ENCODE measurements at regions not wholly inside any gene's neighbourhood (a gene's known extent, or its start where the extent isn't known, plus 50 kb on each side); places are given as distances from the start of the nearest gene placed in this dataset.

GRCh38 chr18:51382081-51382480 lies 184.6 kb upstream of the MEX3C start (continued):
- TF ChIP-seq NFXL1 (IDR thresholded peaks at IDR 0.05; ENCODE audit: borderline replicate concordance), result no peak
- no peak for TF ChIP-seq SMAD5 (IDR thresholded peaks at IDR 0.05; ENCODE audit: low read depth)
- no peak for TF ChIP-seq CBFB (IDR thresholded peaks at IDR 0.05; ENCODE audit: low read depth)
- TF ChIP-seq BHLHE40 (IDR thresholded peaks at IDR 0.05; ENCODE audit: borderline replicate concordance in 1 of 2, low read depth in 2 of 2, low read length in 1 of 2), result no peak
- no peak for TF ChIP-seq RCOR1 (conservative IDR thresholded peaks at IDR 0.05; ENCODE audit: low read depth, low read length)

GRCh38 chr18:51383116-51383515 lies 185.6 kb upstream of the MEX3C start:
- no peaks in the 10 kb centered on the region for H3K36me3 ChIP-seq (ENCODE audit: control insufficient read depth in 2 of 2, insufficient read depth in 2 of 2, low read length in 1 of 2)
- no peak overlapping the region for H3K9ac ChIP-seq (ENCODE audit: control insufficient read depth, insufficient read depth, low read length)
- RAD21 ChIA-PET (ENCODE audit: unreplicated experiment), result interaction anchor here (1.1 to 3.7 kb wide), 3 partner anchors 9 to 272 kb away, joined by 3 to 17 read pairs (median 5); no protein-coding TSS in a partner anchor
- no peak overlapping the region for H2AFZ ChIP-seq (ENCODE audit: control insufficient read depth, low read depth, low read length)
- H3K4me2 ChIP-seq (ENCODE audit: control insufficient read depth, insufficient read depth), result no peak overlapping the region
- WGBS (ENCODE audit: insufficient coverage, insufficient replicate concordance, low lambda C conversion rate, missing lambda C conversion rate), result 30% methylated on average over 4 of the region's 4 CpGs
- H3K9me3 ChIP-seq (replicated peaks; ENCODE audit: control insufficient read depth, insufficient read depth, low read length), result no peaks in the 10 kb centered on the region
- POLR2A ChIA-PET, result no interaction called here
- no peaks in the 10 kb centered on the region for H3K79me2 ChIP-seq (ENCODE audit: control insufficient read depth, insufficient read depth, low read length)
- H3K4me3 ChIP-seq, result no peak overlapping the region
- FAIRE-seq (no peak), DNase-seq (ENCODE audit: low read depth, low spot score) (no peak), ATAC-seq (no peak)
- BruUV-seq (replicated peaks), result no TSS peak
- no peak overlapping the region for H3K27ac ChIP-seq (ENCODE audit: control insufficient read depth, insufficient read depth)
- CTCF ChIA-PET, result interaction anchor here (1.1 to 3.0 kb wide), 5 partner anchors 11 to 275 kb away, joined by 3 to 18 read pairs (median 9); no protein-coding TSS in a partner anchor
- intact Hi-C loops (cut with micrococcal nuclease; ENCODE audit: unreplicated experiment), result loop anchor here (5.0 kb wide), 1 partner anchor 271 kb away; no protein-coding TSS in a partner anchor
- in situ Hi-C loops (cut with MboI), result loop anchor here (25.0 kb wide), 1 partner anchor 271 kb away; no protein-coding TSS in a partner anchor
- SMC1A ChIA-PET (ENCODE audit: uncharacterized antibody, unreplicated experiment), result interaction anchor here (1.1 to 1.3 kb wide), 3 partner anchors 9 to 273 kb away, joined by 3 to 5 read pairs (median 4); no protein-coding TSS in a partner anchor
- no peaks in the 10 kb centered on the region for H3K4me1 ChIP-seq (ENCODE audit: control insufficient read depth, insufficient read depth, low read length)
- no peaks in the 10 kb centered on the region; a peak in 2 of 4 replicates for H3K27me3 ChIP-seq (replicated peaks in 1 of 2; ENCODE audit: control insufficient read depth in 2 of 2, insufficient read depth in 2 of 2, low read length in 1 of 2)
- TF ChIP-seq NR2F1 (conservative IDR thresholded peaks at IDR 0.05), result no peak
- no peak for TF ChIP-seq KLF5 (IDR thresholded peaks at IDR 0.05; ENCODE audit: partially characterized antibody)
- no peak for TF ChIP-seq RBBP5 (conservative IDR thresholded peaks at IDR 0.05)
- TF ChIP-seq FOXM1 (IDR thresholded peaks at IDR 0.05; ENCODE audit: low read depth, low read length), result no peak
- no peak for TF ChIP-seq POLR2AphosphoS5 (IDR thresholded peaks at IDR 0.05; ENCODE audit: low read length)
- no peak for TF ChIP-seq ATF7 (IDR thresholded peaks at IDR 0.05; ENCODE audit: low read depth)
- TF ChIP-seq NR2C1 (IDR thresholded peaks at IDR 0.05), result no peak
- no peak for TF ChIP-seq RELB (IDR thresholded peaks at IDR 0.05; ENCODE audit: low read depth)
- no peaks in the 10 kb centered on the region for H4K20me1 ChIP-seq (ENCODE audit: control insufficient read depth, insufficient read depth)

Data from GM12878 (cell line).